Lung (tissue), 11 donors: ENCODE measurements at regions not wholly inside any gene's neighbourhood (a gene's known extent, or its start where the extent isn't known, plus 50 kb on each side); places are given as distances from the start of the nearest gene placed in this dataset.

Source experiments
- ATAC-seq: fragments of 200-7000 bp; cut with Tn5 transposase; one replicate; pipeline ENCODE4 v1.9.1; 2020; ENCODE audit warnings: moderate number of reproducible peaks; ENCODE audit not compliant: insufficient read depth, low FRiP score
- DNase-seq, 3 donors: peaks; one replicate each; pipeline ENCODE4 v3.0.0-alpha.2; 2013 to 2017
- H3K27ac ChIP-seq, 2 donors: one replicate each; pipeline ENCODE4 v1.5.1; 2013; ENCODE audit warnings: mild to moderate bottlenecking in 2 of 2, moderate library complexity in 2 of 2, control low read depth in 1 of 2, inconsistent platforms in 1 of 2, low read depth in 1 of 2, low read length in 1 of 2
- H3K27me3 ChIP-seq, 3 donors: one replicate each; pipeline ENCODE4 v1.5.1; 2013; ENCODE audit warnings: low read length in 2 of 3; ENCODE audit not compliant: control insufficient read depth in 3 of 3, insufficient read depth in 3 of 3
- H3K36me3 ChIP-seq, 4 donors: one replicate each; pipeline ENCODE4 v1.5.1; 2013; ENCODE audit warnings: low read length in 4 of 4, mild to moderate bottlenecking in 1 of 4, moderate library complexity in 1 of 4; ENCODE audit not compliant: control insufficient read depth in 4 of 4, insufficient read depth in 4 of 4
- H3K4me1 ChIP-seq, 5 donors: one replicate each; pipeline ENCODE4 v1.5.1; 2013; ENCODE audit warnings: low read length in 5 of 5, mild to moderate bottlenecking in 2 of 5, moderate library complexity in 1 of 5; ENCODE audit not compliant: control insufficient read depth in 5 of 5, insufficient read depth in 5 of 5
- H3K4me3 ChIP-seq: one replicate; pipeline ENCODE4 v1.5.1; 2013; ENCODE audit warnings: mild to moderate bottlenecking, control low read depth, moderate library complexity
- H3K9ac ChIP-seq, 2 donors: one replicate each; pipeline ENCODE4 v1.5.1; 2013; ENCODE audit warnings: low read length in 2 of 2, control low read depth in 1 of 2; ENCODE audit not compliant: insufficient read depth in 1 of 2
- H3K9me3 ChIP-seq, 4 donors: one replicate each; pipeline ENCODE4 v1.5.1; 2013; ENCODE audit warnings: low read length in 3 of 4, mild to moderate bottlenecking in 1 of 4, moderate library complexity in 1 of 4; ENCODE audit not compliant: control insufficient read depth in 4 of 4, insufficient read depth in 3 of 4
- CTCF ChIP-seq: IDR thresholded peaks from 2 replicates; pipeline ENCODE4 v1.5.1; 2012; ENCODE audit warnings: mild to moderate bottlenecking; ENCODE audit errors: control extremely low read depth, extremely low read depth
- WGBS, 2 donors: extraction: QIAGEN DNeasy Blood & Tissue Kit; methylation state at CpG; one replicate each; pipeline ENCODE4 v1.1.7; 2013; 5-methylcytosine and 5-hydroxymethylcytosine counted together
- donor health status: control.
- donor health status: control.
- donor health status: Bipolar disorder and iron deficiency.
- donor health status: healthy.
- donor health status: DM: yes; HTN: yes; CAD: no.

DNA sequence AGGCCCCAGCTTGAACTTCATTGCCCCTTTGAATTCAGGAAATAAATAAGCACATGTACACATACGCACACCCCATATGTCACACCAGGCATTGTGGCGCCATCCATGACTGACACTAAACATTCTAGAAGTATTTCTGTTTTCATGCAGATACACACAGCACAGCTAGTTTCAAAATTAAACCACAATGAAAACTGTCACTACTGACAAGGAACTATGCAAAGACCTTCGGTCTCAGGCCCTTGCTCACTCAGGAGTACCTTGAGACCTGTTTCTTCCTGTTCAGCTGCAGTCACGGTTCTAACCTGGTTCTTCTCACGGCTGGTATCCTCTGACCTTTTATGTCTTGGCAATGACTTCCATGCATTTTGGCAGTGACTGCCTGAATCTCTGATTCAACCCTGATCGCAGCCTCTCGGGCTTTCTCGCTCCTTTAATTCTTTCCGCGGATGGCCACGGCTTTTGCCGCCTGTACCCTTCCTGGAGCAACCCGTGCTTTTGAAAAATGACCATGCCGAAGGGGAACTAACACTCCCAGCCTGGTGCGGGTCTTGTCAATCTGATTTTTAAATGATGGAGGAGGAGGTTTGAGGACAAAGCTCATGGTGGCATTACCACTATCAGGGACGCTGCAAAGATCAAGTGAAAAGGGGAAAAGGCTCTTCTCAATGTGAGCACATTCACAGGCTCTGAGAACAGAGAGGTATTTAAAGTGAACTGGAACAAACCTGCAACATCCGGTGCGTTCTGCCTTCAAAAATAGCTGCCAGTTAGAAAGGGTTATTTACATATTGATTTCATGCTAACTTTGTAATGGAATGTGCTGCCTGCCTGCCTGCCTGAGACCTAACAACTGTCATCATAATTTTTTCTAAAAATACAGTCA lies 384.6 kb downstream of the RRAGC start:
- 28 to 45% methylated on average over 18 of the region's 18 CpGs for WGBS, 2 donors
- no peak for ATAC-seq

DNA sequence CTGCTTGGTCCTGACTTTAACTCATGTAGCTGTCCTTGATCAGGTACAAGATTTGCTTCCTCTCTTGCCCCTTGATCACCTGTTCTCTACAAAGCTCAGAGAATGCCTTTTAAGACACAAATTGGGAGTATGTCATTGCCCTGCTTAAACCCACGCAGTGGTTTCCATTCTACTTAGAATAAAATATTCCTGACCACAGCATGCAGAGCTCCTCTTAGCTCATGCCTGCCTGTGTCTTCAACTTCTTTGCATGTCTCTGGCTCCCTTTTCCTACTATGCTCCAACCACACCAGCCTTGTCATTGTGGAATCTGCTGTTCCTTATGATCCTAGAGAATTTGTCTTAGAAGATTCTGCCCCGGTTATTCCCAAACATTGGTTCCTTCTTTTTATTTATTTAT lies 393.1 kb downstream of the RRAGC start:
- Histone ChIP-seq H3K36me3 (no peaks in the 10 kb centered on the region), H3K9me3 (no peaks in the 10 kb centered on the region), H3K27ac (no peak overlapping the region), H3K9ac (no peak overlapping the region), H3K27me3 (no peaks in the 10 kb centered on the region), H3K4me1 (no peaks in the 10 kb centered on the region), H3K4me3 (no peak overlapping the region)
- ATAC-seq = no peak
- 91 to 97% methylated on average over 2 of the region's 2 CpGs for WGBS, 2 donors
- DNase-seq = no peak
- no peak for TF ChIP-seq CTCF

More for the DNA sequence above, 384.6 kb downstream of the RRAGC start:
- Histone ChIP-seq H3K9ac (no peak overlapping the region), H3K27ac (peak overlapping the region in 1 of 2 donors; percentile 48), H3K9me3 (no peaks in the 10 kb centered on the region), H3K4me1 (peaks cover 0 to 17% (median 2%) of the 10 kb centered on the region in 5 donors), H3K27me3 (peaks cover 0 to 3% (median 0%) of the 10 kb centered on the region in 3 donors), H3K36me3 (no peaks in the 10 kb centered on the region), H3K4me3 (no peak overlapping the region)
- TF ChIP-seq CTCF = no peak
- peak in 2 of 3 donors; percentile 15 to 39 for DNase-seq

GRCh38 chr1:38465460-38465859 lies 394.1 kb downstream of the RRAGC start:
- ATAC-seq (no peak), DNase-seq (no peak)
- Histone ChIP-seq H3K9me3 (no peaks in the 10 kb centered on the region), H3K36me3 (no peaks in the 10 kb centered on the region), H3K9ac (no peak overlapping the region), H3K4me1 (no peaks in the 10 kb centered on the region), H3K4me3 (no peak overlapping the region), H3K27me3 (no peaks in the 10 kb centered on the region), H3K27ac (no peak overlapping the region)
- no peak for TF ChIP-seq CTCF
- 74% methylated on average over 4 of the region's 4 CpGs for WGBS, 2 donors
